Tibial nerve (tissue), 4 donors: ENCODE measurements at regions not wholly inside any gene's neighbourhood (a gene's known extent, or its start where the extent isn't known, plus 50 kb on each side); places are given as distances from the start of the nearest gene placed in this dataset.

Source experiments
- DNase-seq, 2 donors: peaks; one replicate each; pipeline ENCODE4 v3.0.0-alpha.2; 2019; ENCODE audit warnings: low spot score in 2 of 2
- H3K27ac ChIP-seq, 4 donors: fragments of 200-600 bp; sonication (generic) in 3 of 4; one replicate each; pipeline ENCODE4 v1.5.1; 2017 to 2019; ENCODE audit warnings: mild to moderate bottlenecking in 1 of 4
- H3K27me3 ChIP-seq, 2 donors: fragments of 200-600 bp; sonication (generic) in 1 of 2; one replicate each; pipeline versions ENCODE4 v1.5.1 to v1.6.0; 2017 to 2019
- H3K36me3 ChIP-seq, 3 donors: fragments of 200-600 bp; sonication (generic); one replicate each; pipeline ENCODE4 v1.5.1; 2018 to 2019
- H3K4me1 ChIP-seq, 4 donors: fragments of 200-600 bp; sonication (generic) in 3 of 4; one replicate each; pipeline ENCODE4 v1.5.1; 2017 to 2019
- H3K4me3 ChIP-seq, 4 donors: fragments of 200-600 bp; sonication (generic) in 3 of 4; one replicate each; pipeline ENCODE4 v1.5.1; 2017 to 2019; ENCODE audit warnings: mild to moderate bottlenecking in 1 of 4, moderate library complexity in 1 of 4
- H3K9me3 ChIP-seq, 4 donors: fragments of 200-600 bp; sonication (generic) in 3 of 4; one replicate each; pipeline ENCODE4 v1.5.1; 2017 to 2019
- EP300 ChIP-seq, 2 donors: sonication (generic); formaldehyde crosslinking; IDR thresholded peaks; one replicate each; pipeline ENCODE4 v1.6.1; 2017; ENCODE audit warnings: antibody characterized with exemption in 2 of 2, mild to moderate bottlenecking in 1 of 2
- POLR2A ChIP-seq, 2 donors: fragments of 450-650 bp; IDR thresholded peaks; one replicate each; pipeline ENCODE4 v1.6.1; 2017; ENCODE audit warnings: antibody characterized with exemption in 2 of 2, mild to moderate bottlenecking in 2 of 2, moderate library complexity in 2 of 2
- WGBS, 2 donors: methylation state at CpG; one replicate each; pipeline ENCODE4 v1.1.5; 2018; 5-methylcytosine and 5-hydroxymethylcytosine counted together
- TF ChIP-seq, protein P1 (sequence below), 5 experiments: fragments of 200-600 bp in 3 of 5; fragments of 450-650 bp in 2 of 5; sonication (generic) in 3 of 5; IDR thresholded peaks; one replicate each; pipeline ENCODE4 v1.5.1; 2016 to 2019; ENCODE audit warnings: antibody characterized with exemption in 5 of 5, mild to moderate bottlenecking in 3 of 5, moderate library complexity in 2 of 5

DNA sequence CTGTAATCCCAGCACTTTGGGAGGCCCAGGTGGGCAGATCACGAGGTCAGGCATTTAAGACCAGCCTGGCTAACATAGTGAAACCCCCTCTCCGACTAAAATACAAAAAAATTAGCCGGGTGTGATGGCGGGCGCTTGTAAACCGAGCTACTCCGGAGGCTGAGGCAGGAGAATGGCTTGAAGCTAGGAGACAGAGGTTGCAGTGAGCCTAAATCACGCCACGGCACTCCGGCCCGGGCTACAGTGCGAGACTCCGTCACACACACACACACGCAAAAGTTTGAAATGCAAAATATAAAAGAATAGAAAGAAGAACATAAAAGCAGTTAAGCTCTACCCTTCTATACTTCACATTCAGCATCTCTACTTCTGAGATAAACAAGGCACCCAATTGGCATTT is 1165.9 kb upstream of the CNTN5 start:
- no peak for TF ChIP-seq POLR2A (IDR thresholded peaks at IDR 0.05)
- no peak for TF ChIP-seq EP300 (IDR thresholded peaks at IDR 0.05)
- TF ChIP-seq, protein P1, sequence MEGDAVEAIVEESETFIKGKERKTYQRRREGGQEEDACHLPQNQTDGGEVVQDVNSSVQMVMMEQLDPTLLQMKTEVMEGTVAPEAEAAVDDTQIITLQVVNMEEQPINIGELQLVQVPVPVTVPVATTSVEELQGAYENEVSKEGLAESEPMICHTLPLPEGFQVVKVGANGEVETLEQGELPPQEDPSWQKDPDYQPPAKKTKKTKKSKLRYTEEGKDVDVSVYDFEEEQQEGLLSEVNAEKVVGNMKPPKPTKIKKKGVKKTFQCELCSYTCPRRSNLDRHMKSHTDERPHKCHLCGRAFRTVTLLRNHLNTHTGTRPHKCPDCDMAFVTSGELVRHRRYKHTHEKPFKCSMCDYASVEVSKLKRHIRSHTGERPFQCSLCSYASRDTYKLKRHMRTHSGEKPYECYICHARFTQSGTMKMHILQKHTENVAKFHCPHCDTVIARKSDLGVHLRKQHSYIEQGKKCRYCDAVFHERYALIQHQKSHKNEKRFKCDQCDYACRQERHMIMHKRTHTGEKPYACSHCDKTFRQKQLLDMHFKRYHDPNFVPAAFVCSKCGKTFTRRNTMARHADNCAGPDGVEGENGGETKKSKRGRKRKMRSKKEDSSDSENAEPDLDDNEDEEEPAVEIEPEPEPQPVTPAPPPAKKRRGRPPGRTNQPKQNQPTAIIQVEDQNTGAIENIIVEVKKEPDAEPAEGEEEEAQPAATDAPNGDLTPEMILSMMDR (IDR thresholded peaks at IDR 0.05), result no peak
- 89 to 91% methylated on average over 14 of the region's 14 CpGs for WGBS, 2 donors
- H3K4me1 ChIP-seq, result no peaks in the 10 kb centered on the region

DNA sequence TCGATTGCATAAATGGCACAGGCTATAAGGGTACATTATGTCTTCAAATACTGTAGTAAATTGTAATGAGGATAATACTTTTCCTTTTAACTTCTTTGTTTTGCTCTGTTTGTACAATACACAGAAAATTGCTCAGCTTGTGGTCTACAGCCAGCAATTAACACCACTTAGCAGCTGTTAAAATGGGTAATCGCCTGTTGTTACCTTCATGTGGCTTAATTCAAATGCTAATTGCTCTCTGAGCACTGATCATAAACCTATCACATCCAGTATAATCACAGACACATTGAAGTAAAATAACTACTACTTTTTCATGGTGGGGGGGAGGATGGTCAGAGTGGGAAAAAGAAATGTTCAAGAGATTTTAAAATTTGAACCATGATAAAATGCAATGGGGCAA is 1164.1 kb upstream of the CNTN5 start:
- no peaks in the 10 kb centered on the region for H3K9me3 ChIP-seq
- no peaks in the 10 kb centered on the region for H3K36me3 ChIP-seq
- TF ChIP-seq POLR2A (IDR thresholded peaks at IDR 0.05), result no peak
- TF ChIP-seq, protein P1 (IDR thresholded peaks at IDR 0.05), result no peak
- TF ChIP-seq EP300 (IDR thresholded peaks at IDR 0.05), result no peak
- WGBS, 2 donors, result 21 to 26% methylated on average over 2 of the region's 2 CpGs
- no peak for DNase-seq
- H3K27ac ChIP-seq, result no peak overlapping the region
- no peak overlapping the region for H3K4me3 ChIP-seq
- H3K27me3 ChIP-seq, result no peaks in the 10 kb centered on the region
- H3K4me1 ChIP-seq, result no peaks in the 10 kb centered on the region

More for the DNA sequence above, 1165.9 kb upstream of the CNTN5 start:
- DNase-seq, result no peak
- H3K36me3 ChIP-seq, result no peaks in the 10 kb centered on the region
- H3K9me3 ChIP-seq, result no peaks in the 10 kb centered on the region
- H3K27ac ChIP-seq, result no peak overlapping the region
- H3K4me3 ChIP-seq, result no peak overlapping the region
- no peaks in the 10 kb centered on the region for H3K27me3 ChIP-seq

DNA sequence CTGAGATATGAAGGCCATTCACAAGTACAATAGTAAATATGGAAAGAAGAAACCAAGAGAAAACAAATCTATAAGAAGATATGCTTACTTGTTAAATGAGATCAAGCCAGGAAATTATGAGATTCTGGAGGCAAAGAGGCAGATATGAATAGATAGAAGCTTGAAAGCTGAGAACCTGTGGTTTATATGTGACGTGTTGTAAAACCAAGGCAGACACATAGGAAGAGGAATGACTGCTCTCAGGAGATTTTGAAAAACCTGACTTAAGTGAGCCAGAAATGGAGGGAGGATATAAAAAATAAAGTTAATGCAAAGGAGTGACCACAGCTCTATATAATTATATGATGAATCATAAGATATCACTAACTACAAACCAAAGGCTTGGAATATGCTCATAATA is 1160.5 kb upstream of the CNTN5 start:
- H3K36me3 ChIP-seq, result no peaks in the 10 kb centered on the region
- 70 to 75% methylated on average over 1 of the region's 1 CpG for WGBS, 2 donors
- no peak for DNase-seq
- H3K27me3 ChIP-seq, result no peaks in the 10 kb centered on the region
- H3K9me3 ChIP-seq, result no peaks in the 10 kb centered on the region
- H3K4me3 ChIP-seq, result no peak overlapping the region
- no peaks in the 10 kb centered on the region for H3K4me1 ChIP-seq
- no peak overlapping the region for H3K27ac ChIP-seq
- TF ChIP-seq EP300 (IDR thresholded peaks at IDR 0.05) (no peak), POLR2A (IDR thresholded peaks at IDR 0.05) (no peak)
- TF ChIP-seq, protein P1 (IDR thresholded peaks at IDR 0.05), result no peak

GRCh38 chr11:97862021-97862420 is 1158.7 kb upstream of the CNTN5 start:
- no peak for DNase-seq
- H3K27ac ChIP-seq, result no peak overlapping the region
- no peaks in the 10 kb centered on the region for H3K27me3 ChIP-seq
- TF ChIP-seq EP300 (IDR thresholded peaks at IDR 0.05) (no peak), POLR2A (IDR thresholded peaks at IDR 0.05) (no peak)
- TF ChIP-seq, protein P1 (IDR thresholded peaks at IDR 0.05), result no peak
- H3K4me1 ChIP-seq, result no peaks in the 10 kb centered on the region
- no peak overlapping the region for H3K4me3 ChIP-seq
- WGBS, 2 donors, result 79 to 89% methylated on average over 4 of the region's 4 CpGs
- H3K36me3 ChIP-seq, result no peaks in the 10 kb centered on the region
- H3K9me3 ChIP-seq, result no peaks in the 10 kb centered on the region

DNA sequence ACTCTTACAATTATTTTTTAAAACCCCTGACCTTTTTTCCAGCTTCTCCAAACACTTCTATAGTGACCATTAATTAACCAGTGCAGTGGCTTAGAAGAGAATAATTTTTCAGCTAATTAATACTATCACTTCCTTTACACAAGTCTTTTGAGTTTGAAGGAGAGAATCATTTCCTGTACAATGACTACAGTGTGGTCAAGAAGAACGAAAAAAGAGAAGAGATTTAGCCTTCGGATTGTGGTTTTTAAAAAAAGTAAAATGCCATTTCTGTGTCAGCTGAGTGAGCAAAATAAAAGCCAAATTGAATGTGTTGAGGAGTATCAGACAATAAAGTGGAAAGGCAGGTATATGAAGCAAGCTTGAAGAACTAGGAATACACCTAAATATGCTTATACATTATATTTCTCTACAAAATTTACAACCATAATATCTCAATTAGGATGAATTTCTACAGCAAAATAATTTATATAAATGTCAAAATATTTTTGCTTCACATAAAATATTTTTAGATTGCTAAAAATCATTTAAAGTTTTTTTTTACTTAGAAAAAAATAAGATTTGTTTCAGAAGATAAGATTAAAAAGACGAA is 1155.2 kb upstream of the CNTN5 start:
- no peak overlapping the region for H3K4me3 ChIP-seq
- TF ChIP-seq EP300 (IDR thresholded peaks at IDR 0.05) (no peak), POLR2A (IDR thresholded peaks at IDR 0.05) (no peak)
- TF ChIP-seq, protein P1 (IDR thresholded peaks at IDR 0.05), result no peak
- H3K9me3 ChIP-seq, result peaks cover 0 to 8% (median 0%) of the 10 kb centered on the region in 4 donors
- WGBS, 2 donors, result 54 to 69% methylated on average over 3 of the region's 3 CpGs
- no peaks in the 10 kb centered on the region for H3K36me3 ChIP-seq
- no peaks in the 10 kb centered on the region for H3K4me1 ChIP-seq
- no peak overlapping the region for H3K27ac ChIP-seq
- DNase-seq, result no peak
- H3K27me3 ChIP-seq, result no peaks in the 10 kb centered on the region
